NCI-H1436 (cell line): ENCODE measurements at regions not wholly inside any gene's neighbourhood (a gene's known extent, or its start where the extent isn't known, plus 50 kb on each side); places are given as distances from the start of the nearest gene placed in this dataset.

Experiments used
- DNase-seq: peaks from one replicate; lab custom pipeline; 2025; lab: John Stamatoyannopoulos, UW

DNA sequence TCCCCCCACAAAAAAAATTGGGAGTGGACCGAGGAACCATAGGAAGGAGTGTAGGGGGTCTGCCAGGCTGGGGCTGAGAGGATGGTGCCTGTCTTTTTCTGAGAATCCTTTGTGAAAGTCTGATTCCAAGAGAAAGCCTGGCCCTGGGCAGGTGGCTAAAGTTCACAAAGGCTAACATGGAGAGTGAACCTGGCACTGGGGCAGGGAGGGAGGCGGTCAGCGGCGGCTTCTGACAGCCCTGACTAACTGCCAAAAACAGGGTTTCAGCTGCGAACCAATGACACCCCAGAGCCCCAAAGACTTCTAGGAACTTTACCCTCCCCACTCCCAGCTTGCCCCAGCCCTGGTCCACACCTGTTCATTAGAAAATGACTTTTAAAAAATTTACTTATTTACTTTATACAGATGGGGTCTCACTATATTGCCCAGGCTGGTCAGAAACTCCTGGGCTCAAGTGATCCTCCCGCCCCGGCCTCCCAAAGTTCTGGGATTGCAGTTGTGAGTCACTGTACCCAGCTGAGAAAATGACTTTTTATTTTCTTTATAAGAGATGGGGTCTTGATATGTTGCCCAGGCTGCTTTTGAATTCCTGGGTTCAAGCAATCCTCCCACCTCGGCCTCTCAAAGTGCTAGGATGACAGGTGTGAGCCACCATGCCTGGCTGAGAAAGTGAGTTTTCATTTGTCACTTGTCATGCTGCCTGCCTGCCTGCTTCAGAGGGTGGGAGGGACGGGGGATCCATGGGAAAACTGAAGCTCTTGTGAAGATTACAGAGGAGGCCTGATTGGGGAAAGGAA, 61.0 kb upstream of the DUSP5 start:
- DNase-seq = no peak

- no peak for DNase-seq
These were observed 60.4 kb upstream of the DUSP5 start for GRCh38 chr10:110437351-110437605.

DNA sequence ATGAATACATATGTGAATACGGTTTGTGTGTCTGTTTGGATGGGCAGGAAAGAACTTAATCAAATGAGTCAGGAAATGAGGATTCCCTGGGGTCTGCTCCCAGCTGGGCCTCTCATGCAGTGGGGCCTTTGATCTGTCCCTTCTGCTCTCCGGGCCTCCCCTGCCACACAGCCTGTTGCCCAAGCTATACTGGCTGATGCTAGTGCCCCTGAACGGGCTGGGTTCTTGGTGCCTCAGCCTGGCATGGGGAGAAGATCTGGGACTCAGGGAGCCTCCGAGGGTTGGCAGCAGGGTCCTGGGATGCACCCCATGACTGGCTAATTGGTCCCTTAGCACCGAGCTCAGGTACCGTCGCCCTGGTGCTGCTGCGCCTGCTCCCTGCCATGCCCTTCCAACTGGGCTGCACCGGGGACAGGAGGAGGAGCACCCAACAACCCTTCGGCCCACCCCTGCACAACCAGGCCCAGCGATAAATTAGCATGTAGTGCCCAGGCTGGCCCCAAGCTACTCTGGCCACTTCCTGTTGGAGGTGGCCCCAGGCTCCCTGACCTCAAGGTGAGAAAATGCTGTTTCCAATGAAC, 59.9 kb upstream of the DUSP5 start:
- no peak for DNase-seq

DNA sequence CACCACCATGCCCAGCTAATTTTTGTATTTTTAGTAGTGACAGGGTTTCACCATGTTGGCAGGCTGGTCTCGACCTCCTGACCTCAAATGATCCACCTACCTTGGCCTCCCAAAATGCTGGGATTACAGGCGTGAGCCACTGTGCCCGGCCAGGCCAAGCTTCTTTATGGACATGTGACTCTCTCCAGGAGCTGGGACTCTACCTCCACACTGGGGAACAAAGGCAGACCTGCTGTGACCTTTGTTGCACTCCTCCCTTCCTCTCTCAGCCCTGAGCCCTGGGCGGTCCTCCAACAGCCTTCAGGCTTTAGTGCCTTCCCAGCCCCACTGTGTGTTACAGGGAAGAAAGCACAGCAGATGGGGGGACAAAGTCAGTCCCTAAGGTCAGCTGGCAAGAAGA, 55.0 kb upstream of the DUSP5 start:
- no peak for DNase-seq

DNA sequence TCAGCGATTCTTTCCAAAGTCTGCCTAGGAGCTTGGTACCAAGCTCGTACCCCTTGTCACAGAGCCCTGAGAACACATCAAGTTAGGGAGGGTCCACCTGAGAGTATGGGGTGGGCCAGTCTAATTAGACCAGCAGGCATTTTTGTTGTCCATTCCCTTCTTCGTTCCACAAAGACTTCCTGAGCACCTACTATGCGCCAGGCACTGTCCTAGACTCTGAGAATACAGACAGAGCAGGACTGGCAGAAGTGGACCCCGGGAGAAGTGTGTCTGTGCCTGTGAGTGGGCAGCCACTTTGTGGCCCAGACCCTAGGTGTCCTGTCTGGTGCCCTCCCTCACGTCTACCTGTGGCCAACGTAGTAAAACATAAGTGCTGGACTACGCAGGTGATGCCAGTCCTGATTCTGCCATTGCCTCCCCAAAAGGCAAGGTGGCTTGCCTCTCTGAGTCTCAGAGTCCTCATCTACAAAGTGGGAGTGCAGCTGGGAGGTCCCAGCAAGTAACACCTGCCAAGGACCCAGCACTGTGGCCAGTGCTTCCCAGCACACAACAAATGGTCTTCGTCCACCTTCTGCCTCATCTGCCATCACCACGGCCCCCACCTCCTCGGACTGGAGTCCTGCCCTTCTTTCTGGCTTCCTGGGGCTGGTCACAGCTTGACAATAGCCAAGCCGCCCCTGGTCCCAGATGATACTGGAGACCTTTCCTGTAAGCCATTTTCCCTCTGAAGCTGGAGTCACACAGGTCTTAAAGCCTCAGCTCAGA, 54.3 kb upstream of the DUSP5 start:
- DNase-seq = no peak

- no peak for DNase-seq
These were observed 53.7 kb upstream of the DUSP5 start for GRCh38 chr10:110444004-110444337.

- no peak for DNase-seq
These were observed 51.8 kb upstream of the DUSP5 start for GRCh38 chr10:110445871-110446270.

DNA sequence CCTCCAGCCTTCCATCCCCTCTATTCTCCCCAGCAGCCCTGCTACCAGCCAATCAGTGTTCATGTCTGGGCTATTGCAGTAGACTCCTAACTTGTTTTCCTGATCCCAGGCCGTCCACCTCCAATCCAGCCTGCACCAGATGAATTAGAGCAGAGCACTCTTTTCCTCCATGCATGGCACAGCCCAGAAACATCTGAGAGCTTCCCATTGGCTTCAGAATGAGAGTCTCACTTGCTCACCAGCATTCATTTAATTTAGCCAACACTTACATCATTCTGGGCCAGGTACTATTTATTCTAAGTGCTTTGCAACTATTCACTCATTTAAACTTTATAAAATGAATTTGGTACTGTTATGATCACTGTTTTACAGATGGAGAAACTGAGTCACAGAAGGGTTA, 51.4 kb upstream of the DUSP5 start:
- DNase-seq = no peak

- no peak for DNase-seq
These were observed 50.6 kb upstream of the DUSP5 start for GRCh38 chr10:110446954-110447608.

- no peak for DNase-seq
These were observed 49.8 kb upstream of the DUSP5 start for GRCh38 chr10:110447886-110448285.
